Uterus (tissue), 2 donors: ENCODE measurements at regions not wholly inside any gene's neighbourhood (a gene's known extent, or its start where the extent isn't known, plus 50 kb on each side); places are given as distances from the start of the nearest gene placed in this dataset.

Experiments used
- CTCF ChIP-seq, 4 experiments: fragments of 200-600 bp in 2 of 4; fragments of 450-650 bp in 2 of 4; sonication (generic) in 2 of 4; IDR thresholded peaks; one replicate each; pipeline ENCODE4 v1.5.1; 2016 to 2019; ENCODE audit warnings: antibody characterized with exemption in 4 of 4, mild to moderate bottlenecking in 2 of 4, moderate library complexity in 1 of 4
- POLR2A ChIP-seq, 2 donors: fragments of 450-650 bp; IDR thresholded peaks; one replicate each; pipeline ENCODE4 v1.6.1; 2016; ENCODE audit warnings: antibody characterized with exemption in 2 of 2, mild to moderate bottlenecking in 1 of 2, moderate library complexity in 1 of 2

- TF ChIP-seq CTCF (IDR thresholded peaks at IDR 0.05) (no peak), POLR2A (IDR thresholded peaks at IDR 0.05) (no peak)
These were observed 69.7 kb upstream of the C1QTNF9B start for GRCh38 chr13:23966691-23967615.
